Activated B cell treated with CpG ODN at 0.5 μM for 24 hours (primary cell): ENCODE measurements at regions not wholly inside any gene's neighbourhood (a gene's known extent, or its start where the extent isn't known, plus 50 kb on each side); places are given as distances from the start of the nearest gene placed in this dataset.

Source experiments
- ATAC-seq: fragments of 200-7000 bp; cut with Tn5 transposase; one replicate; pipeline ENCODE4 v1.10.0; 2021; ENCODE audit warnings: low read depth, mild to moderate bottlenecking, moderate library complexity
- CTCF ChIA-PET: fragments of 350-600 bp; sonication (Branson Sonifier 250); formaldehyde crosslinking; loops from one replicate; lab custom pipeline; 2021; ENCODE audit warnings: antibody characterized with exemption; lab: Charles Lee
- POLR2A ChIA-PET: fragments of 350-600 bp; sonication (Branson Sonifier 250); formaldehyde crosslinking; loops from one replicate; lab custom pipeline; 2021; ENCODE audit warnings: antibody characterized with exemption; lab: Charles Lee
- DNase-seq: peaks from one replicate; pipeline ENCODE4 v3.0.0; 2022
- H3K27ac Mint-ChIP-seq: one replicate; pipeline ENCODE4 v1.8.0; 2020; ENCODE audit warnings: mixed read lengths
- H3K27me3 Mint-ChIP-seq: one replicate; pipeline ENCODE4 v1.8.0; 2021; ENCODE audit warnings: mixed read lengths
- H3K36me3 Mint-ChIP-seq: one replicate; pipeline ENCODE4 v1.8.0; 2021; ENCODE audit warnings: low read depth, mixed read lengths
- H3K4me1 Mint-ChIP-seq: one replicate; pipeline ENCODE4 v1.8.0; 2021; ENCODE audit warnings: mixed read lengths
- H3K4me3 Mint-ChIP-seq: one replicate; pipeline ENCODE4 v1.8.0; 2020; ENCODE audit warnings: mild to moderate bottlenecking, mixed read lengths
- H3K9me3 Mint-ChIP-seq: one replicate; pipeline ENCODE4 v1.8.0; 2020; ENCODE audit warnings: mixed read lengths
- CTCF ChIP-seq: fragments of 200-600 bp; IDR thresholded peaks from one replicate; pipeline ENCODE4 v1.8.0; 2022; ENCODE audit warnings: antibody characterized with exemption, mild to moderate bottlenecking
- intact Hi-C: fragments of 100-400 bp; cut with micrococcal nuclease; formaldehyde crosslinking; loops from one replicate; pipeline ENCODE4 v1.15.1; 2024

DNA sequence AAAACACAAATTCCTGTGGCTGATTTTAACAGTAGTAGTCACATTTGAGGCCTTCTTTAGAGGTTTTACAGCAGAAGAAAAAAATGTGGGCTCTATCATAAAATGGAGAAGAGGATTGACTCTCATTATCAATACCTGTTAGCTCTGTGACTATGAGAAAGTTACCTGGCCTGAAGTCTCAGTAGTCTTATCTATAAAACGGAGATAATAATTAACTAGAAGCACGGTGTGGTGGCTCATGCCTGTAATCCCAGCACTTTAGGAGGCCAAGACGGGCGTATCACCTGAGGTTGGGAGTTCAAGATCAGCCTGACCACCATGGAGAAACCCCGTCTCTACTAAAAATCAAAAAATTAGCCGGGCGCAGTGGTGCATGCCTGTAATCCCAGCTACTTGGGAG is 90.4 kb upstream of the PLPPR4 start:
- intact Hi-C loops: no loop called here
- Mint-ChIP-seq H3K27ac (no peak overlapping the region), H3K9me3 (no peaks in the 10 kb centered on the region), H3K4me1 (no peaks in the 10 kb centered on the region), H3K27me3 (peaks cover 3% of the 10 kb centered on the region), H3K36me3 (no peaks in the 10 kb centered on the region), H3K4me3 (no peak overlapping the region)
- ChIA-PET POLR2A (no interaction called here), CTCF (no interaction called here)
- DNase-seq: no peak
- ATAC-seq: no peak
- TF ChIP-seq CTCF: no peak

- no peak for TF ChIP-seq CTCF
Measured at GRCh38 chr1:99176753-99177152, 87.5 kb upstream of the PLPPR4 start.

DNA sequence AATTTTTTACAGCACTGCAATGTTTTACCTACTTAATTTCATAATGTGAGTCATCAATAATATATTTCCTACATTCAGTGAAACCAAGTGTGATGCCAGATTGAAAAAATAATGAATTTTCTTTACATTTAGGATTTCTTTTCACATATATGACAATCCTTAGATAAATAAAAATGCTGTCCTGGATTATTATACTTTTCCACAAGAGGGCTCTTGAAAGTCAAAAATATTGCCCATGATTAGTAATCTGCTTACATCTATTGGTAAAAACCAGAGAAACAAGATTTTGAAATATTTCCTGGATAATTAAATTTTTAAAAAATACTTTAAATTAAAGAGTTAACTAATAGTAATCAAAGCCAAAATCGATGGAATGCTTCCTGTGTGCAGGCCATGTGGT is 86.8 kb upstream of the PLPPR4 start:
- CTCF ChIA-PET: no interaction called here
- no peaks in the 10 kb centered on the region for H3K4me1 Mint-ChIP-seq
- H3K27me3 Mint-ChIP-seq: no peaks in the 10 kb centered on the region
- POLR2A ChIA-PET: no interaction called here
- no peak overlapping the region for H3K4me3 Mint-ChIP-seq
- TF ChIP-seq CTCF: no peak
- ATAC-seq (no peak), DNase-seq (no peak)
- no peaks in the 10 kb centered on the region for H3K9me3 Mint-ChIP-seq
- no peaks in the 10 kb centered on the region for H3K36me3 Mint-ChIP-seq
- intact Hi-C loops: no loop called here
- H3K27ac Mint-ChIP-seq: no peak overlapping the region

More at GRCh38 chr1:99176753-99177152, 87.5 kb upstream of the PLPPR4 start:
- Mint-ChIP-seq H3K9me3 (no peaks in the 10 kb centered on the region), H3K36me3 (no peaks in the 10 kb centered on the region), H3K27me3 (no peaks in the 10 kb centered on the region), H3K27ac (no peak overlapping the region), H3K4me3 (no peak overlapping the region), H3K4me1 (no peaks in the 10 kb centered on the region)
- intact Hi-C loops: no loop called here
- ChIA-PET CTCF (interaction anchor here (1.0 kb wide), 1 partner anchor 1692 kb away, joined by 3 read pairs; no protein-coding TSS in a partner anchor), POLR2A (no interaction called here)
- DNase-seq: no peak
- no peak for ATAC-seq

GRCh38 chr1:99180343-99180808 is 83.9 kb upstream of the PLPPR4 start:
- Mint-ChIP-seq H3K27ac (no peak overlapping the region), H3K4me3 (no peak overlapping the region), H3K27me3 (no peaks in the 10 kb centered on the region), H3K9me3 (no peaks in the 10 kb centered on the region), H3K36me3 (no peaks in the 10 kb centered on the region), H3K4me1 (no peaks in the 10 kb centered on the region)
- intact Hi-C loops: loop anchor here (1.0 to 5.0 kb wide), 5 partner anchors 301 to 1688 kb away; no protein-coding TSS in a partner anchor
- no peak for TF ChIP-seq CTCF
- ATAC-seq (peak; percentile 81), DNase-seq (no peak)
- ChIA-PET CTCF (interaction anchor here (0.7 to 1.6 kb wide), 9 partner anchors 9 to 1688 kb away, joined by 3 to 6 read pairs (median 4); no protein-coding TSS in a partner anchor), POLR2A (no interaction called here)

DNA sequence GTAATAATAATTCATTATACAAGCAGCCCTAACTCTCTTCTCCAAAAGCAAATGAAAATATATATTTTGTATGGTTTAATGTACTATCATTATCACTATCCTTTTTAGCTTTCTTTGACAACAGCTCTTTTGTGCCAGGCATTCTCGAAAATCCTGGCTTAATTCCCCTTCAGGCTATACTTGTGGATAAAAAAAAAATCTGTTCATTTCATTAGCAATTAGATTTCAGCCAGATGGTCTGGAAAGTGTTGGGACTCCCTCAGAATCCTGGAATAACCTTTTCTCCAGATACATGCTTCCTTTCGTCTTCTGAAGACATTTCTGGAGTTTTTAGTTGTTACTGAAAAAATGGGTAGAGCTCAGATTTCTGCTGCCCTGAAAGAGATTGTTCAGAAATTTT is 83.4 kb upstream of the PLPPR4 start:
- Mint-ChIP-seq H3K9me3 (no peaks in the 10 kb centered on the region), H3K27ac (no peak overlapping the region), H3K4me1 (no peaks in the 10 kb centered on the region), H3K4me3 (no peak overlapping the region), H3K27me3 (no peaks in the 10 kb centered on the region), H3K36me3 (no peaks in the 10 kb centered on the region)
- no peak for TF ChIP-seq CTCF
- ChIA-PET POLR2A (no interaction called here), CTCF (interaction anchor here (0.7 to 1.6 kb wide), 10 partner anchors 9 to 1687 kb away, joined by 3 to 6 read pairs (median 4); no protein-coding TSS in a partner anchor)
- intact Hi-C loops: loop anchor here (1.0 to 5.0 kb wide), 5 partner anchors 300 to 1687 kb away; no protein-coding TSS in a partner anchor
- ATAC-seq: no peak
- no peak for DNase-seq
